ENCODE measurements at regions not wholly inside any gene's neighbourhood (a gene's known extent, or its start where the extent isn't known, plus 50 kb on each side); places are given as distances from the start of the nearest gene placed in this dataset.

GRCh38 chr4:156536661-156537060 is 434.9 kb downstream of the PDGFC start:
- TF ChIP-seq POLR2A (IDR thresholded peaks at IDR 0.05), result no peak
- TF ChIP-seq, protein P1, sequence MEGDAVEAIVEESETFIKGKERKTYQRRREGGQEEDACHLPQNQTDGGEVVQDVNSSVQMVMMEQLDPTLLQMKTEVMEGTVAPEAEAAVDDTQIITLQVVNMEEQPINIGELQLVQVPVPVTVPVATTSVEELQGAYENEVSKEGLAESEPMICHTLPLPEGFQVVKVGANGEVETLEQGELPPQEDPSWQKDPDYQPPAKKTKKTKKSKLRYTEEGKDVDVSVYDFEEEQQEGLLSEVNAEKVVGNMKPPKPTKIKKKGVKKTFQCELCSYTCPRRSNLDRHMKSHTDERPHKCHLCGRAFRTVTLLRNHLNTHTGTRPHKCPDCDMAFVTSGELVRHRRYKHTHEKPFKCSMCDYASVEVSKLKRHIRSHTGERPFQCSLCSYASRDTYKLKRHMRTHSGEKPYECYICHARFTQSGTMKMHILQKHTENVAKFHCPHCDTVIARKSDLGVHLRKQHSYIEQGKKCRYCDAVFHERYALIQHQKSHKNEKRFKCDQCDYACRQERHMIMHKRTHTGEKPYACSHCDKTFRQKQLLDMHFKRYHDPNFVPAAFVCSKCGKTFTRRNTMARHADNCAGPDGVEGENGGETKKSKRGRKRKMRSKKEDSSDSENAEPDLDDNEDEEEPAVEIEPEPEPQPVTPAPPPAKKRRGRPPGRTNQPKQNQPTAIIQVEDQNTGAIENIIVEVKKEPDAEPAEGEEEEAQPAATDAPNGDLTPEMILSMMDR (IDR thresholded peaks at IDR 0.05 in 4 of 5, conservative IDR thresholded peaks at IDR 0.05 in 1 of 5), result no peak
- Histone ChIP-seq H3K4me3 (no peak overlapping the region), H3K27me3 (no peaks in the 10 kb centered on the region), H3K27ac (no peak overlapping the region), H3K36me3 (no peaks in the 10 kb centered on the region), H3K9me3 (no peaks in the 10 kb centered on the region), H3K4me1 (no peaks in the 10 kb centered on the region)
- intact Hi-C loops (cut with DNase I; ENCODE audit: low total_unique reads) (no loop called here), in situ Hi-C loops (cut with MboI; ENCODE audit: low sequenced_read_pairs in 4 of 4) (no loop called here)
- ATAC-seq (no peak), DNase-seq (no peak)

- no peaks in the 10 kb centered on the region for H3K4me1 ChIP-seq
- DNase-seq, result no peak
- no peaks in the 10 kb centered on the region for H3K27me3 ChIP-seq
- TF ChIP-seq, protein P1 (IDR thresholded peaks at IDR 0.05 in 4 of 5, conservative IDR thresholded peaks at IDR 0.05 in 1 of 5), result no peak
- no peak for TF ChIP-seq POLR2A (IDR thresholded peaks at IDR 0.05)
- intact Hi-C loops (cut with DNase I; ENCODE audit: low total_unique reads) (no loop called here), in situ Hi-C loops (cut with MboI; ENCODE audit: low sequenced_read_pairs in 4 of 4) (no loop called here)
- ATAC-seq, result no peak
- H3K36me3 ChIP-seq, result no peaks in the 10 kb centered on the region
- no peak overlapping the region for H3K4me3 ChIP-seq
- H3K27ac ChIP-seq, result no peak overlapping the region
- H3K9me3 ChIP-seq, result no peaks in the 10 kb centered on the region
Measured at GRCh38 chr4:156534205-156534604, 437.4 kb downstream of the PDGFC start.

GRCh38 chr4:156528216-156528615 is 443.4 kb downstream of the PDGFC start:
- Histone ChIP-seq H3K27me3 (no peaks in the 10 kb centered on the region), H3K27ac (no peak overlapping the region), H3K4me1 (no peaks in the 10 kb centered on the region), H3K36me3 (no peaks in the 10 kb centered on the region), H3K4me3 (no peak overlapping the region), H3K9me3 (no peaks in the 10 kb centered on the region)
- intact Hi-C loops (cut with DNase I; ENCODE audit: low total_unique reads) (no loop called here), in situ Hi-C loops (cut with MboI; ENCODE audit: low sequenced_read_pairs in 4 of 4) (no loop called here)
- DNase-seq (no peak), ATAC-seq (no peak)
- TF ChIP-seq, protein P1 (IDR thresholded peaks at IDR 0.05 in 4 of 5, conservative IDR thresholded peaks at IDR 0.05 in 1 of 5), result no peak
- TF ChIP-seq POLR2A (IDR thresholded peaks at IDR 0.05), result no peak

DNA sequence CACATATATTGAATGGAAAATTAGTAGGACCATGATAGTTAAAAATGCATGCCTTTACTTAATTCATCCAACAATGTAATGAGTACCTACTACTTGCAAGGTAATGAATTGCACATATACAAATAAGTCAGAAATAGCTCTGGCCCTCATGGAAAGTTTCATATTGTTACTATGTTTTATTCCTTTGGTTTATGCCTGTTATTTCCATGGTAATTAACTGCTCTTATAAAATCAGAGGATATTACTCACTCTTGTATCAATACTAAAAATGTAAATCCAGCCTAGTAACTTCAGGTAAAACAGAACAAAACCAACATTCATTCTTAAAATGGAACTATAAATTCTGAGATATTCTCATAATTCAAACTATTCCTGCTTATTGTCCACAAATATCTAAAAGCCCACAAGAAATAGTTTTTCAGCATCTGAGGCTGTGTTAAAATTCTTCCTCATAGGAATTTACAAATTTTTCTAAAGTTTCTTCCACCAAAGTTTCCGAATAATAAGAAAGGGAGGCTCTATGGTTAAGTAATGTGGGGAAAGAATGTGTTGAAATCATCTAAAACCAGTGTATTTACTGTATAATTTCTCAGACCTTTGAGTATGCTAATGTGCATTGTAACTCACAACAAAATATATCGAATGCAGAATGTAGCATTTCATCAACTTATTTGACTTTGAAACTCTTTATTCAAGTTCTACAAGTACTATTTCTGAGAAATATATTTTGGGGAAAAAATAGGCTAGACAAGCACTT is 444.2 kb downstream of the PDGFC start:
- in situ Hi-C loops (cut with MboI; ENCODE audit: low sequenced_read_pairs in 4 of 4) (no loop called here), intact Hi-C loops (cut with DNase I; ENCODE audit: low total_unique reads) (no loop called here)
- Histone ChIP-seq H3K27me3 (no peaks in the 10 kb centered on the region), H3K4me3 (no peak overlapping the region), H3K27ac (no peak overlapping the region), H3K4me1 (no peaks in the 10 kb centered on the region), H3K36me3 (no peaks in the 10 kb centered on the region), H3K9me3 (no peaks in the 10 kb centered on the region)
- TF ChIP-seq, protein P1 (IDR thresholded peaks at IDR 0.05 in 4 of 5, conservative IDR thresholded peaks at IDR 0.05 in 1 of 5), result no peak
- TF ChIP-seq POLR2A (IDR thresholded peaks at IDR 0.05), result no peak
- no peak for DNase-seq
- ATAC-seq, result no peak

- H3K27me3 ChIP-seq, result no peaks in the 10 kb centered on the region
- TF ChIP-seq POLR2A (IDR thresholded peaks at IDR 0.05), result no peak
- TF ChIP-seq, protein P1 (IDR thresholded peaks at IDR 0.05 in 4 of 5, conservative IDR thresholded peaks at IDR 0.05 in 1 of 5), result no peak
- intact Hi-C loops (cut with DNase I; ENCODE audit: low total_unique reads) (no loop called here), in situ Hi-C loops (cut with MboI; ENCODE audit: low sequenced_read_pairs in 4 of 4) (no loop called here)
- ATAC-seq, result no peak
- no peaks in the 10 kb centered on the region for H3K36me3 ChIP-seq
- no peak for DNase-seq
- H3K9me3 ChIP-seq, result no peaks in the 10 kb centered on the region
- no peaks in the 10 kb centered on the region for H3K4me1 ChIP-seq
- H3K4me3 ChIP-seq, result no peak overlapping the region
- H3K27ac ChIP-seq, result no peak overlapping the region
Measured at GRCh38 chr4:156523991-156524390, 447.6 kb downstream of the PDGFC start.

All from gastrocnemius medialis (tissue), 4 donors.